HepG2 (cell line): ENCODE measurements at regions not wholly inside any gene's neighbourhood (a gene's known extent, or its start where the extent isn't known, plus 50 kb on each side); places are given as distances from the start of the nearest gene placed in this dataset.

Source experiments
- TF ChIP-seq, protein P1 (sequence below): sonication (generic); formaldehyde crosslinking; IDR thresholded peaks from one replicate; pipeline ENCODE4 v1.5.1; 2020; ENCODE audit warnings: mild to moderate bottlenecking, missing genetic modification reagents; ENCODE audit errors: not compliant biosample characterization
- TF ChIP-seq, protein P2 (sequence below): sonication (generic); formaldehyde crosslinking; IDR thresholded peaks from 2 replicates; pipeline ENCODE4 v1.5.0; 2020; ENCODE audit warnings: mild to moderate bottlenecking, missing genetic modification reagents, borderline replicate concordance

DNA sequence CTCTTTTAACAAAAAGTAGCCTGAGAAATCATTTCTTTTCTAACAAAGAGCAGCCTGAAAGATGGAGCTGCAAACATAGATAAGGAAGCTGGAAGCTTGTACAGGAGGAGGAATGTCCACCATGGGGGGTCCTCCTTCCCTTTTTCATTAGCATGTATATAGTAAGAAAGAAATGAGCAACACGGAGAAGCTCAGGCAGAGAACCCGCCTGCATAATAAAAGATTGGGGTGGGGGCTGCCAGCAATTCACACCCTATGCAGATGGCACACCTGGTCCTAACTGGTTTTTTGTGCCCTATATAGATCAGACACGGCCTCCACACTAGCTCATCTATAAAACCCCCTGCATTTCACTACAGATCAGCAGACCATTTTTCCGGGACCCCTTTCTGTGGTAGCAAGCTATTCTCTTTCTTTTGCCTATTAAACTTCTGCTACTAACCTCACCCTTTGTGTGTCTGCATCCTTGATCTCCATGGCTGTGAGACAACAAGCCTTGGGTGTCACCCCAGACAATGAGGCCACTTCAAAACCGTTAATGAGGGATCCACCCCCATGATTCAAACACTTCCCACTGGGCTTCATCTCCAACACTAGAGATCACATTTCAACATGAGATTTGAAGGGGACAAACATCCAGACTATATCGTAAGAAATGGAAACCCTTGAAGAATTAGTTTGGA, 167.5 kb upstream of the FREM2 start (continued):
- TF ChIP-seq, protein P1, sequence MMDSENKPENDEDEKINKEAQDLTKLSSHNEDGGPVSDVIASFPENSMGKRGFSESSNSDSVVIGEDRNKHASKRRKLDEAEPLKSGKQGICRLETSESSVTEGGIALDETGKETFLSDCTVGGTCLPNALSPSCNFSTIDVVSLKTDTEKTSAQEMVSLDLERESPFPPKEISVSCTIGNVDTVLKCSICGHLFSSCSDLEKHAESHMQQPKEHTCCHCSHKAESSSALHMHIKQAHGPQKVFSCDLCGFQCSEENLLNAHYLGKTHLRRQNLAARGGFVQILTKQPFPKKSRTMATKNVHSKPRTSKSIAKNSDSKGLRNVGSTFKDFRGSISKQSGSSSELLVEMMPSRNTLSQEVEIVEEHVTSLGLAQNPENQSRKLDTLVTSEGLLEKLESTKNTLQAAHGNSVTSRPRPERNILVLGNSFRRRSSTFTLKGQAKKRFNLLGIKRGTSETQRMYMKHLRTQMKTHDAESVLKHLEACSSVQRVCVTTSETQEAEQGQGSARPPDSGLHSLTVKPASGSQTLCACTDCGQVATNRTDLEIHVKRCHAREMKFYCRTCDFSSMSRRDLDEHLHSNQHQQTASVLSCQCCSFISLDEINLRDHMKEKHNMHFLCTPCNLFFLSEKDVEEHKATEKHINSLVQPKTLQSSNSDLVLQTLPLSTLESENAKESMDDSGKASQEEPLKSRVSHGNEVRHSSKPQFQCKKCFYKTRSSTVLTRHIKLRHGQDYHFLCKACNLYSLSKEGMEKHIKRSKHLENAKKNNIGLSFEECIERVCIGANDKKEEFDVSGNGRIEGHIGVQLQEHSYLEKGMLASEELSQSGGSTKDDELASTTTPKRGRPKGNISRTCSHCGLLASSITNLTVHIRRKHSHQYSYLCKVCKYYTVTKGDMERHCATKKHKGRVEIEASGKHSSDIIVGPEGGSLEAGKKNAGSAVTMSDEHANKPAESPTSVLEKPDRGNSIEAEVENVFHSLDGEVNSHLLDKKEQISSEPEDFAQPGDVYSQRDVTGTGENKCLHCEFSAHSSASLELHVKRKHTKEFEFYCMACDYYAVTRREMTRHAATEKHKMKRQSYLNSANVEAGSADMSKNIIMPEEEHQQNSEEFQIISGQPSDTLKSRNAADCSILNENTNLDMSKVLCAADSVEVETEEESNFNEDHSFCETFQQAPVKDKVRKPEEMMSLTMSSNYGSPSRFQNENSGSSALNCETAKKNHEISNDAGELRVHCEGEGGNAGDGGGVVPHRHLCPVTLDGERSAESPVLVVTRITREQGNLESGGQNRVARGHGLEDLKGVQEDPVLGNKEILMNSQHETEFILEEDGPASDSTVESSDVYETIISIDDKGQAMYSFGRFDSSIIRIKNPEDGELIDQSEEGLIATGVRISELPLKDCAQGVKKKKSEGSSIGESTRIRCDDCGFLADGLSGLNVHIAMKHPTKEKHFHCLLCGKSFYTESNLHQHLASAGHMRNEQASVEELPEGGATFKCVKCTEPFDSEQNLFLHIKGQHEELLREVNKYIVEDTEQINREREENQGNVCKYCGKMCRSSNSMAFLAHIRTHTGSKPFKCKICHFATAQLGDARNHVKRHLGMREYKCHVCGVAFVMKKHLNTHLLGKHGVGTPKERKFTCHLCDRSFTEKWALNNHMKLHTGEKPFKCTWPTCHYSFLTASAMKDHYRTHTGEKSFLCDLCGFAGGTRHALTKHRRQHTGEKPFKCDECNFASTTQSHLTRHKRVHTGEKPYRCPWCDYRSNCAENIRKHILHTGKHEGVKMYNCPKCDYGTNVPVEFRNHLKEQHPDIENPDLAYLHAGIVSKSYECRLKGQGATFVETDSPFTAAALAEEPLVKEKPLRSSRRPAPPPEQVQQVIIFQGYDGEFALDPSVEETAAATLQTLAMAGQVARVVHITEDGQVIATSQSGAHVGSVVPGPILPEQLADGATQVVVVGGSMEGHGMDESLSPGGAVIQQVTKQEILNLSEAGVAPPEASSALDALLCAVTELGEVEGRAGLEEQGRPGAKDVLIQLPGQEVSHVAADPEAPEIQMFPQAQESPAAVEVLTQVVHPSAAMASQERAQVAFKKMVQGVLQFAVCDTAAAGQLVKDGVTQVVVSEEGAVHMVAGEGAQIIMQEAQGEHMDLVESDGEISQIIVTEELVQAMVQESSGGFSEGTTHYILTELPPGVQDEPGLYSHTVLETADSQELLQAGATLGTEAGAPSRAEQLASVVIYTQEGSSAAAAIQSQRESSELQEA (CRISPR knock-in tag), result no peak
- TF ChIP-seq, protein P2, sequence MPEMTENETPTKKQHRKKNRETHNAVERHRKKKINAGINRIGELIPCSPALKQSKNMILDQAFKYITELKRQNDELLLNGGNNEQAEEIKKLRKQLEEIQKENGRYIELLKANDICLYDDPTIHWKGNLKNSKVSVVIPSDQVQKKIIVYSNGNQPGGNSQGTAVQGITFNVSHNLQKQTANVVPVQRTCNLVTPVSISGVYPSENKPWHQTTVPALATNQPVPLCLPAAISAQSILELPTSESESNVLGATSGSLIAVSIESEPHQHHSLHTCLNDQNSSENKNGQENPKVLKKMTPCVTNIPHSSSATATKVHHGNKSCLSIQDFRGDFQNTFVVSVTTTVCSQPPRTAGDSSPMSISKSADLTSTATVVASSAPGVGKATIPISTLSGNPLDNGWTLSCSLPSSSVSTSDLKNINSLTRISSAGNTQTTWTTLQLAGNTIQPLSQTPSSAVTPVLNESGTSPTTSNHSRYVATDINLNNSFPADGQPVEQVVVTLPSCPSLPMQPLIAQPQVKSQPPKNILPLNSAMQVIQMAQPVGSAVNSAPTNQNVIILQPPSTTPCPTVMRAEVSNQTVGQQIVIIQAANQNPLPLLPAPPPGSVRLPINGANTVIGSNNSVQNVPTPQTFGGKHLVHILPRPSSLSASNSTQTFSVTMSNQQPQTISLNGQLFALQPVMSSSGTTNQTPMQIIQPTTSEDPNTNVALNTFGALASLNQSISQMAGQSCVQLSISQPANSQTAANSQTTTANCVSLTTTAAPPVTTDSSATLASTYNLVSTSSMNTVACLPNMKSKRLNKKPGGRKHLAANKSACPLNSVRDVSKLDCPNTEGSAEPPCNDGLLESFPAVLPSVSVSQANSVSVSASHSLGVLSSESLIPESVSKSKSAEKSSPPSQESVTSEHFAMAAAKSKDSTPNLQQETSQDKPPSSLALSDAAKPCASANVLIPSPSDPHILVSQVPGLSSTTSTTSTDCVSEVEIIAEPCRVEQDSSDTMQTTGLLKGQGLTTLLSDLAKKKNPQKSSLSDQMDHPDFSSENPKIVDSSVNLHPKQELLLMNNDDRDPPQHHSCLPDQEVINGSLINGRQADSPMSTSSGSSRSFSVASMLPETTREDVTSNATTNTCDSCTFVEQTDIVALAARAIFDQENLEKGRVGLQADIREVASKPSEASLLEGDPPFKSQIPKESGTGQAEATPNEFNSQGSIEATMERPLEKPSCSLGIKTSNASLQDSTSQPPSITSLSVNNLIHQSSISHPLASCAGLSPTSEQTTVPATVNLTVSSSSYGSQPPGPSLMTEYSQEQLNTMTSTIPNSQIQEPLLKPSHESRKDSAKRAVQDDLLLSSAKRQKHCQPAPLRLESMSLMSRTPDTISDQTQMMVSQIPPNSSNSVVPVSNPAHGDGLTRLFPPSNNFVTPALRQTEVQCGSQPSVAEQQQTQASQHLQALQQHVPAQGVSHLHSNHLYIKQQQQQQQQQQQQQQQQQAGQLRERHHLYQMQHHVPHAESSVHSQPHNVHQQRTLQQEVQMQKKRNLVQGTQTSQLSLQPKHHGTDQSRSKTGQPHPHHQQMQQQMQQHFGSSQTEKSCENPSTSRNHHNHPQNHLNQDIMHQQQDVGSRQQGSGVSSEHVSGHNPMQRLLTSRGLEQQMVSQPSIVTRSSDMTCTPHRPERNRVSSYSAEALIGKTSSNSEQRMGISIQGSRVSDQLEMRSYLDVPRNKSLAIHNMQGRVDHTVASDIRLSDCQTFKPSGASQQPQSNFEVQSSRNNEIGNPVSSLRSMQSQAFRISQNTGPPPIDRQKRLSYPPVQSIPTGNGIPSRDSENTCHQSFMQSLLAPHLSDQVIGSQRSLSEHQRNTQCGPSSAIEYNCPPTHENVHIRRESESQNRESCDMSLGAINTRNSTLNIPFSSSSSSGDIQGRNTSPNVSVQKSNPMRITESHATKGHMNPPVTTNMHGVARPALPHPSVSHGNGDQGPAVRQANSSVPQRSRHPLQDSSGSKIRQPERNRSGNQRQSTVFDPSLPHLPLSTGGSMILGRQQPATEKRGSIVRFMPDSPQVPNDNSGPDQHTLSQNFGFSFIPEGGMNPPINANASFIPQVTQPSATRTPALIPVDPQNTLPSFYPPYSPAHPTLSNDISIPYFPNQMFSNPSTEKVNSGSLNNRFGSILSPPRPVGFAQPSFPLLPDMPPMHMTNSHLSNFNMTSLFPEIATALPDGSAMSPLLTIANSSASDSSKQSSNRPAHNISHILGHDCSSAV (CRISPR knock-in tag), result no peak
